ENCODE measurements at regions not wholly inside any gene's neighbourhood (a gene's known extent, or its start where the extent isn't known, plus 50 kb on each side); places are given as distances from the start of the nearest gene placed in this dataset.

- intact Hi-C loops (cut with micrococcal nuclease; ENCODE audit: unreplicated experiment): no loop called here
- Histone ChIP-seq H3K4me3 (replicated peaks in 1 of 3; ENCODE audit: insufficient read depth in 1 of 3, low read depth in 2 of 3, low read length in 3 of 3) (no peak overlapping the region), H3K27ac (ENCODE audit: extremely low read length, insufficient read depth, low read length) (no peak overlapping the region), H3K4me1 (ENCODE audit: insufficient read depth, low read length) (peaks cover 15% of the 10 kb centered on the region), H3K9me3 (ENCODE audit: low read length) (no peaks in the 10 kb centered on the region), H3K79me2 (ENCODE audit: insufficient read depth, low read length) (no peaks in the 10 kb centered on the region), H3K27me3 (ENCODE audit: control insufficient read depth in 1 of 2, insufficient read depth in 2 of 2, low read length in 2 of 2) (no peaks in the 10 kb centered on the region), H2AFZ (ENCODE audit: low read length) (no peak overlapping the region), H3K36me3 (replicated peaks in 1 of 2; ENCODE audit: control insufficient read depth in 1 of 2, insufficient read depth in 2 of 2, low read length in 2 of 2) (no peaks in the 10 kb centered on the region), H4K20me1 (ENCODE audit: insufficient read depth, low read length) (no peaks in the 10 kb centered on the region), H3K9ac (ENCODE audit: insufficient read depth, low read depth, low read length) (no peak overlapping the region), H3K4me2 (ENCODE audit: low read depth, low read length) (no peak overlapping the region)
- FAIRE-seq (no peak), DNase-seq (ENCODE audit: low spot score) (no peak), ATAC-seq (no peak)
- CTCF ChIA-PET (ENCODE audit: low intra/inter-chr PET ratio, low total read pairs): no interaction called here
- POLR2A ChIA-PET: no interaction called here
- in situ Hi-C loops (cut with HindIII; ENCODE audit: extremely low pct_ligation_motif_present, low pct_unique_long_range_greater_than_20kb): no loop called here
- 100% methylated on average over 2 of the region's 2 CpGs for WGBS (ENCODE audit: low lambda C conversion rate)
- BruUV-seq (replicated peaks): no TSS peak
- TF ChIP-seq HNRNPL (IDR thresholded peaks at IDR 0.05; ENCODE audit: low read depth, low read length) (no peak), DZIP1 (CRISPR knock-in tag; IDR thresholded peaks at IDR 0.05) (no peak), NFKBIZ (CRISPR knock-in tag; IDR thresholded peaks at IDR 0.05) (no peak), UBTF (CRISPR knock-in tag; IDR thresholded peaks at IDR 0.05) (no peak), MAFF (IDR thresholded peaks at IDR 0.05; ENCODE audit: low read depth, low read length) (peak; percentile 50), ISX (CRISPR knock-in tag; conservative IDR thresholded peaks at IDR 0.05) (no peak), AGO1 (IDR thresholded peaks at IDR 0.05; ENCODE audit: low read depth, low read length, poor library complexity, severe bottlenecking) (no peak), ZNF407 (CRISPR knock-in tag; IDR thresholded peaks at IDR 0.05; ENCODE audit: not compliant biosample characterization) (no peak), CSRNP1 (CRISPR knock-in tag; IDR thresholded peaks at IDR 0.05) (no peak), KDM1A (CRISPR knock-in tag; IDR thresholded peaks at IDR 0.05) (no peak)
Observed at GRCh38 chr7:17007841-17008240, 126.1 kb upstream of the AGR3 start.

Data from HepG2 (cell line).